WI38 (cell line): ENCODE measurements at regions not wholly inside any gene's neighbourhood (a gene's known extent, or its start where the extent isn't known, plus 50 kb on each side); places are given as distances from the start of the nearest gene placed in this dataset.

Experiments used
- H3K4me3 ChIP-seq: 2 replicates; pipeline ENCODE4 v1.5.1; 2011; ENCODE audit warnings: low read depth, mild to moderate bottlenecking, control low read depth, low read length
- TF ChIP-seq, protein P1 (sequence below): IDR thresholded peaks from 2 replicates; pipeline ENCODE4 v1.5.1; 2012; ENCODE audit warnings: low read depth, mild to moderate bottlenecking, control low read depth, low read length

DNA sequence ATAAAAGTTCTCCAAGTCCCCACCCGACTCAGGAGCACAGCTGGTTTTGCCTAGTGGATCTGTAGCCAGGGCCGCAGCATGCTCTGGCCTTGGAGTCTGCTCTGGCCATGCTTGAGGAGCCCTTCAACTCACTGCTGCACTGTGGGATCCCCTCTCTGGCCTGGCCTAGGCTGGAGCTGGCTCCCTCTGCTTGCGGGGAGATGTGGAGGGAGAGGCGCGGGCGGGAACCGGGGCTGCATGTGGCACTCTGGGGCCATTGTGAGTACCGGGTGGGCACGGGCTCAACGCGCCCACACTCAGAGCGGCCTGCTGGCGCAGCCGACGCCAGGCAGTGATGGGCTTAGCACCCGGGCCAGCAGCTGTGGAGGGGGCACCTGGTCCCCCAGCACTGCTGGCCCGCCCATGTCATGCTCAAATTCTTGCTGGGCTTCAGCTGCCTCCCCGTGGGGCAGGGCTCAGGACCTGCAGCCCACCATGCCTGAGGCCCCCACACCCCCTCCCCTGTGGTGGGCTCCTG lies 57.0 kb upstream of the ATP12A start:
- H3K4me3 ChIP-seq, result no peak overlapping the region
- TF ChIP-seq, protein P1, sequence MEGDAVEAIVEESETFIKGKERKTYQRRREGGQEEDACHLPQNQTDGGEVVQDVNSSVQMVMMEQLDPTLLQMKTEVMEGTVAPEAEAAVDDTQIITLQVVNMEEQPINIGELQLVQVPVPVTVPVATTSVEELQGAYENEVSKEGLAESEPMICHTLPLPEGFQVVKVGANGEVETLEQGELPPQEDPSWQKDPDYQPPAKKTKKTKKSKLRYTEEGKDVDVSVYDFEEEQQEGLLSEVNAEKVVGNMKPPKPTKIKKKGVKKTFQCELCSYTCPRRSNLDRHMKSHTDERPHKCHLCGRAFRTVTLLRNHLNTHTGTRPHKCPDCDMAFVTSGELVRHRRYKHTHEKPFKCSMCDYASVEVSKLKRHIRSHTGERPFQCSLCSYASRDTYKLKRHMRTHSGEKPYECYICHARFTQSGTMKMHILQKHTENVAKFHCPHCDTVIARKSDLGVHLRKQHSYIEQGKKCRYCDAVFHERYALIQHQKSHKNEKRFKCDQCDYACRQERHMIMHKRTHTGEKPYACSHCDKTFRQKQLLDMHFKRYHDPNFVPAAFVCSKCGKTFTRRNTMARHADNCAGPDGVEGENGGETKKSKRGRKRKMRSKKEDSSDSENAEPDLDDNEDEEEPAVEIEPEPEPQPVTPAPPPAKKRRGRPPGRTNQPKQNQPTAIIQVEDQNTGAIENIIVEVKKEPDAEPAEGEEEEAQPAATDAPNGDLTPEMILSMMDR, result no peak

DNA sequence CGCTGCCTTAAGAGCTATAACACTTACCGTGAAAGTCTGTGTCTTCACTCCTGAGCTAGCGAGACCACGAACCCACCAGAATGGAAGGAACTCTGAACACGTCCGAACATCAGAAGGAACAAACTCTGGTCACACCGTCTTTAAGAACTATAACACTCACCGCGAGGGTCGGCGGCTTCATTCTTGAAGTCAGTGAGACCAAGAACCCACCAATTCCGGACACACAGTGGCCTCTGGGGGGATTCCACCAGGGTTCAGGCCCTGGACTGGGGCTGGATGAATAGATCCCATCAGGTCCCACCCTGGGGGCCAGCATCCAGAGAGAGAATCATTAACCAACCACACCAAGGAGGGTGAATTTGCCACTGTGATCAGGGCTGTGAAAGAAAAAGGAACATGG lies 55.8 kb upstream of the ATP12A start:
- TF ChIP-seq, protein P1, result no peak

DNA sequence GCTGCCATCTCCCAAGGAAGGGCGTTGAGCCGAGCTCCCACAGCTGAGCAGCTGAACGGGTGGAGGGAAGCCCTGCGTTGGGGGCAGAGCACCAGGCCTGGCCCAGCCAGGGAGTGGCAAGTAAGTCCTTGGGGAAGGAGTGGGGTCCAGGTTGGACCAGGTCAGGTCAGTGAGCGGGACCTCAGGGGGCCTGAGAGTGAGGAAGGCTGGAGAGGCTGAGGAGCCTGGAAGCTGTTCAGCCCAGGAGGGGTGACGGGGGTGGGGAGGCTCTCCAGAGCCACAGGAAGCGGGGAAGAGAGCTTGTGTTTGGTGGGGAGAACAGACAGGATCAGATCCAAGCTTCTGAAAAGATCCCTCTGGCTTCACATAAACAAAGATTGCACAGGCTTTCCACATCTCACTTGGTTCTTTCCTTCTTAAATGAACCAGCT lies 55.4 kb upstream of the ATP12A start:
- TF ChIP-seq, protein P1, result no peak
- H3K4me3 ChIP-seq, result no peak overlapping the region

More for the DNA sequence above, 55.8 kb upstream of the ATP12A start:
- no peak overlapping the region for H3K4me3 ChIP-seq

DNA sequence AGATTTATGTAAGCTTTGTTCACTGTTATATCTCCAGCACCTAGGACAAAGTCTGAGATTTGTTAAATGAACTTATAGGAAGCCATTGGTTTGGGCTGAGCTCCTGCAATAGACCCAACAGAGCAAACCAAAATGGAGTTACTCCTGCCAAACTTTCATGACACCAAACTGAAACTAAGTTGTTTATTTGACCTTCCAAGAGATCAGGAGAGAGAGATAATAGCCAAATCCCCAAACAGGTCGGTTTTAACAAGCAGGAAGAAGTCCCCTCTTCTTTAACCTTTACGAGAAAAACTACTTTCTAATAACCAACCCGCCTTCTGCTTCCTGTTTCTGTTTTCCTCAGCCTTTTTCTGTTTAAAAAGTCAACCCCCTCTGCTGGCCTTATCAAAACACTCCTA lies 54.9 kb upstream of the ATP12A start:
- H3K4me3 ChIP-seq, result no peak overlapping the region
- TF ChIP-seq, protein P1, result no peak

DNA sequence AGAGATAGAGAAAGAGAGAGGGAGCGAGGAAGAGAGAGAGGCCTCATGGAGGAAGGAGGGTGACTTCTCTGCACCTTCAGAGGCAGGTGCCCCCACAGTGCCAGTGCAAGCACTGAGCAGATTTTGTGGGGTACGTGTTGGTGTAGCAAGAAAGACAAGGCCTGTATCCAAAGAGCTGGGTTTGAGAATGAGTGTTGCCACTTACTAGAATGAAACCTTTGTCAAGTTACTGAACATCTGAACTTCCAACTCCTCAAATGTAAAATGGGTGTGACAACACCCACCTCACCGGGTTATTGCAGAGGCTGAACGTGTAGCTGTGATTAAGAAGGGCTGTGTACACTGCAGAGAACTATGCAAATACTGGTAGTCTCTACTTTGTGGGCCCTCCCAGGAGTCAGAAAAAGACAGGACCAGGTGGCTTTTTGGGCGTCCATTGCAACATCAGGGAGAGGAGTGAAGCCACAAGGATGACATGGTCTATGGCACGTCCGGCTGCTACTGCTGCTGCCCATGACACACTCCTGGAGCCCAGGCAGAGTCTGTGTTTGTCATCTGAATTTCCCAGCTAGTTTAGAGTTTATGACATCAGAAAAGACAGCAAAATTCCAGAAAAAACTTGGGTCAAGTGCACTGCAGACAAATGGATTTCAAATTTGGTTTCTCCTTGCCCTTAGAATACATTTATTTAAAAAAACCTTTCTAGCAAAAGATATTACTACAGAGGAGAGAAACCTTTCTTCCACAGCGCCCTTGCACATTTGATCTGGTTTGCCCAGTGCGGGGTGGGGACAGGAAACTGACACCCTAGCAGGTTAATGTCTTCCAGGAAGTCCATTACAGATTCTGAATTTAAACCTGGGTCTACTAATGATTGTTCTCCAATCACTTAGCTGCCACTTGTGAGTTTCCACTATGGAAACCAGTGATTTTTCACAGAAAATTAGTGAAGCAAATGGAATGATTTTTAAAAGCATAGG lies 54.0 kb upstream of the ATP12A start:
- H3K4me3 ChIP-seq, result no peak overlapping the region
- TF ChIP-seq, protein P1, result no peak

DNA sequence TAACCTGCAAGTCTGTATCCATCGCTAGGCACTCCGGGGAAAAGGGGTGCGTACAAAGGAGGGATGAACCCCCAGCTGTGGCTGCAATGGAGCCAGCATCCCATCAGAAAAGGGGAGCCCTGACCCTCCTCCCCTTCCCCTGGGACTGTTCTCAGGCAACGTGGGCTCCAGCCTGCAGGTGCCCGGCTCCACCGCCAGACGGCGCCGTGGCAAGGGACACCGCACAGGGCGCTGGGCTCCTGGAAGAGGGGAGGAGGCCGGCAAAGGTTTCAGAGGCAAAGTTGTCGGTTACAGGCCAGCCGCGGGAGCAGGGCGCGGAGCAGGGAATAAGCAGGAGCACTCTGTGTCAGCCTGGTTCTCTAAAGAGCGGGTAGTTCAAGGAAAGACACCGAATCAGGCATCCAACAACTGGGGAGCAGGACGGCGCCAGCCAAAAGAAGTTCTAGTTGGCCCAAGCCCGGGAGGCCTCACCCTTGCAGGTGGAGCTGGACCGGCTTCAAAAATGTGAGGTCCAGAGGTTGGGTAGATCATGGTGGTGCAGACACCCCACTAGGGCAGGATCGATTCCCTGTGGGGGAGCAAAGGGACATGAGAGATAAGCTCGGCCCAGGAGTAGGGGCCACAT lies 53.0 kb upstream of the ATP12A start:
- no peak overlapping the region for H3K4me3 ChIP-seq
- TF ChIP-seq, protein P1, result peak; percentile 52

DNA sequence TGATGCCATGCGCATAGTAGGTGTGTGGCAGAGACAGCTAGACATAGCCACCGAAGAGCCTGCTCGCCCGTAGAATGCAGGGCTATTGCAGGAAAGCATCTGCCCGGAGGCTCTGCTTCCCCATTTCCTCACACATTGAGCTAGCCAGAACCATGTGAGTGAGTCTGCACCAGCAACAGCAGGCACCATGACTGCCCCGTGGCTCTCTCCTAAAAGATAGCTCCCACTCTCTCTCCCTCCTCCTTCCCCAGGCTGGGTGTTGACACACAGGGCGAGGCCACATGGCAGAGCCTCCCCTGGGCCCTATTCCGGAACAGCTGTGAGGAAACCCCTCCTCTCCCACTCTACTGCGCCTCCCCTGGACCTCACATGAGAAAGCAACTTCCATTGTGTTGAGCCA lies 52.3 kb upstream of the ATP12A start:
- H3K4me3 ChIP-seq, result no peak overlapping the region
- TF ChIP-seq, protein P1, result no peak
